GM12891 (cell line): ENCODE measurements at regions not wholly inside any gene's neighbourhood (a gene's known extent, or its start where the extent isn't known, plus 50 kb on each side); places are given as distances from the start of the nearest gene placed in this dataset.

Experiments used
- DNase-seq: peaks from one replicate; pipeline ENCODE4 v3.0.0; 2011; ENCODE audit warnings: low spot score; ENCODE audit not compliant: insufficient read length
- FAIRE-seq: peaks from 2 replicates; lab custom pipeline; 2011; peaks lifted over from hg19 to GRCh38; lab: Jason Lieb, UNC
- PAX5 ChIP-seq: IDR thresholded peaks from 2 replicates; pipeline ENCODE4 v1.6.1; 2011; ENCODE audit warnings: low read length, moderate library complexity, mild to moderate bottlenecking; ENCODE audit not compliant: insufficient read depth, severe bottlenecking
- POLR2A ChIP-seq: IDR thresholded peaks from 2 replicates; pipeline ENCODE4 v1.6.1; 2011; ENCODE audit warnings: low read depth, low read length, control low read depth
- POLR2AphosphoS5 ChIP-seq: IDR thresholded peaks from 2 replicates; pipeline ENCODE4 v1.6.1; 2011; ENCODE audit warnings: low read depth, low read length, control low read depth
- POU2F2 ChIP-seq: IDR thresholded peaks from 2 replicates; pipeline ENCODE4 v1.6.1; 2011; ENCODE audit warnings: low read depth, mild to moderate bottlenecking, control low read depth, low read length, moderate library complexity
- SPI1 ChIP-seq: IDR thresholded peaks from 2 replicates; pipeline ENCODE4 v1.6.1; 2011; ENCODE audit warnings: low read depth, low read length, control low read depth
- TAF1 ChIP-seq: IDR thresholded peaks from 2 replicates; pipeline ENCODE4 v1.6.1; 2011; ENCODE audit warnings: low read depth, low read length, control low read depth

DNA sequence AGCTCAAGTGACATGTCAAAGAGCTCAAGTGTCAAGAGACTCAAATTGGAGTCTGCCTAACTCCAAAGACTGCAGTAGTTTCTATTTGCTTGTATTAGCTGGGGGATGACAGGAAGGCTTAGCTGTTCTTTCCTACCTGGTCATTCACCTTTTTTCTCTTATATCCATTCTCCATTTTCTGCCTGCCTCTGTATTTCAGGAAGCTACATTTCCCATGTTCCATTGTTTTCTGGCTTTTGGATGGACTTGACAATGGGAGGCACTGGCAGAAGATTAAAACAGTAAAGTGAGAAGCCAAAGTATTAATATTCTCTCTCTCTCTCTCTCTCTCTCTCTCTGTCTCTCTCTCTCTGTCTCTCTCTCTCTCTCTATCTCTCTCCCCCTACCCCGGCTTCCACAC, 135.7 kb upstream of the ADAMTS18 start:
- FAIRE-seq = no peak

DNA sequence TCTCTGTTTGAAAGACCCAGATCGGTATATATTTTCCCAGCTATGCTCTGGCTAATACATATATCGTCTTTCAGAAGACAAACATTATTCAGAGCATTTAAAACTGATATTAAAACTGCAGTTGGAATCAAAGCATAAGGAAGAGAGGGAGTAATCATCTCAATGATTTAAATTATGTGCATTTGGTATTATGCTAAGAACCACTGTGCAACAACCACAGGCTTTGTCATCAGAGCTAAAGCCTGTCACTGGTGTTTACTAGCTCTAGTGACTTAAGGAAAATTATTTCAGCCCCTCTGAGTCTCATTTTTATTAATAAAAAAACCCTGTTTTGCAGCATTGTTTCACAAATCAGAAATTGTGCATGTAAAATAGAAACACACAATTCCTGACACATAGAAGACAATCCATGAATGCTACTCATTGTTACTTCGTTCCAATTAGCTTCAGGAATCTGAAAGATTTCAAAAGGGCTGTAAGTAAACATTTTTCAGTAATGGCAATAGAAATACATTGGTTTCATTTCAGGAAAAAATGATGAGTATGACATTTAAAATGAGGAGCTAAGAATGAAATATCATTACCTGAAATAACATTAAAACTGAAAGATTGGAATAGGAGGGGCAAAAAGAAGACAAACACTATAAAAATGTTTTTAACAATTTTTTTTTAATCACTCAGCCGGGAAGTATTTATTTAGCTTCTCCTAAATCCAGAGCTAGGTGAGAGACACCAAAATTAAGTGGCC, 136.5 kb upstream of the ADAMTS18 start:
- no peak for DNase-seq
- TF ChIP-seq SPI1 (no peak), TAF1 (no peak), POLR2A (no peak), POU2F2 (no peak), POLR2AphosphoS5 (no peak), PAX5 (no peak)
- no peak for FAIRE-seq

More for the DNA sequence above, 135.7 kb upstream of the ADAMTS18 start:
- no peak for TF ChIP-seq POU2F2
- TF ChIP-seq TAF1 = no peak
- TF ChIP-seq PAX5 = no peak
- no peak for TF ChIP-seq POLR2A
- no peak for TF ChIP-seq SPI1
- TF ChIP-seq POLR2AphosphoS5 = no peak
- no peak for DNase-seq

DNA sequence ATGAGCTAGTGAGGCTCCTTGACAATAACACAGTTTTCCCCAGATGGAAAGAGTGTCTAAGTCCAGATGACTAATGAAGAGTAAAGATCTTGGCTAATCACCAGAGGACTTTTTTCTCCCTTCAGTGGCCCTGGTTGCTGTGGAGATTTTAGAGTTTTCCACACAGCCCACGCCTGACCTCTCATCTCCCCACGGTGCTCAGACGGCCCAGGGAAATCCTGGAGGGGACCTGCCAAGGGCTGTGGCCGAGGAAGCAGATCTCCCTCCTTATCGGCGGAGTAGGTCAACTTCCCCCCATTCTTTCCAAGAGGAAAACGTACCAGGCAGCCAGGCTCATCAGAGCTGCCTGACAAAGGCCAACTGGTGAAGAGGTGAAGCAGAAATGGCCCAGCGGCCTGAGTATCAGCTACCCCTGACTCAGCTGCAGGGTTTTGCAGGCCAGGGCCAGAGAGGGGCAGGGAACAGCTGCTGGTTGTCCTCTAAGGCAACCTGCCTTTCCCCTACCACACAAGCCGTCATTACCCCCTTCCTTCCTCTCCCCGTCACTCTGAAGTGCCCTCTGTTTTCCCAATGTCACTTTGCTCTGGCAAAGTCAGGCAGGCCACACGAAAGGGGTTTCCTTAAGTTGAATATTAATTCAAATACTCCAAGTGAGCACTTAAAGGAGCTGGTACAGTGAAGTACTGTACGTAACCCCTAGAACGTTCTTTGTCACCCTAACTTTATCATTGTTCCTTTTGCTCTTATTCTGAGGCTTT, 140.2 kb upstream of the ADAMTS18 start:
- FAIRE-seq (no peak), DNase-seq (no peak)

DNA sequence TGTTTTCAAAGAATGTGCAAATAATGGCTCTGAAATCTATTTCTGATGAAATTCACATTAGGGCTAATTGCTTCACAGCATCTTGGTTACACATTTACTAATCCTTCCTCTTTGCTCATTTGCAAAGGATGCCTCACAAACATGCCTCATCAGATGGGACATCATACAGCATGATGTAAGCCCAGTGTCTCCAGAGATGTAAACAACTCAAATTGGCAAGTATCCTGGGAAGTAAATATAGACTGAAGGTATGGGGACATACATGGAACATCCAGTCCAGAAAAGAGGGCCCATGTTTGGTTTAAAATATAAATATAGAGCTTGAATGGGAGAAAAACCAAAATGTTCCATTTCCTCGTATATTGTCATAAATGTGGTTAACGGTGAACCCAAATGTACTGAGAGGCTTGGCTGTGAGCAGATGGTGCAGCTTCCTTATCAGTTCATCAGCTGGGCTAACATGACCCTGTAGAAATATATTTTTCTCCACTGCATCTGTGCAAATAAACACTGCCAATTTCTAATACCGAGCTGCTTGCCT, 142.9 kb upstream of the NUDT7 start:
- no peak for FAIRE-seq
- no peak for TF ChIP-seq SPI1
- no peak for TF ChIP-seq TAF1
- TF ChIP-seq POLR2A = no peak
- no peak for DNase-seq

More for the DNA sequence above, 140.2 kb upstream of the ADAMTS18 start:
- TF ChIP-seq POLR2A (no peak), SPI1 (no peak), PAX5 (no peak), TAF1 (no peak), POLR2AphosphoS5 (no peak), POU2F2 (no peak)

DNA sequence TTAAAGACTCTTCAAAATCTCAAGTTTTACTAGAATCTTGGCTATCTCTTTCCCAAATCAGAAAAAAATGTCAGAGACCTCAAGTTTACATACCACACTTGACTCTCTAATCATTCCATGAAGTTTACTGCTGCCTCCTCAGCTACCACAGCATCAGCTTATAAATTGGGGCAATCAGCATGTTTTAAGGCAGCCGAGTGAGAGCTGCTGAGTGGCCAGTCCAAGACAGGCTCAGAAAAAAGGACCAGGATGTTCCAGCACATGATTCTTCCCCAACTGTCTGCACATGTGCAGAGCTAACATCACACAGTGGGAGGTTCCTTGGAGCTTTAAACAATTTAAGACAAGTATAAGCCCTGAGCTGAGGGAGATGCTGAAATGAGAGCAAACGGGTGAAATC, 140.6 kb upstream of the NUDT7 start:
- DNase-seq (no peak), FAIRE-seq (no peak)
- no peak for TF ChIP-seq POLR2A
- no peak for TF ChIP-seq POU2F2
- TF ChIP-seq TAF1 = no peak
- no peak for TF ChIP-seq SPI1
- TF ChIP-seq PAX5 = no peak
- TF ChIP-seq POLR2AphosphoS5 = no peak

DNA sequence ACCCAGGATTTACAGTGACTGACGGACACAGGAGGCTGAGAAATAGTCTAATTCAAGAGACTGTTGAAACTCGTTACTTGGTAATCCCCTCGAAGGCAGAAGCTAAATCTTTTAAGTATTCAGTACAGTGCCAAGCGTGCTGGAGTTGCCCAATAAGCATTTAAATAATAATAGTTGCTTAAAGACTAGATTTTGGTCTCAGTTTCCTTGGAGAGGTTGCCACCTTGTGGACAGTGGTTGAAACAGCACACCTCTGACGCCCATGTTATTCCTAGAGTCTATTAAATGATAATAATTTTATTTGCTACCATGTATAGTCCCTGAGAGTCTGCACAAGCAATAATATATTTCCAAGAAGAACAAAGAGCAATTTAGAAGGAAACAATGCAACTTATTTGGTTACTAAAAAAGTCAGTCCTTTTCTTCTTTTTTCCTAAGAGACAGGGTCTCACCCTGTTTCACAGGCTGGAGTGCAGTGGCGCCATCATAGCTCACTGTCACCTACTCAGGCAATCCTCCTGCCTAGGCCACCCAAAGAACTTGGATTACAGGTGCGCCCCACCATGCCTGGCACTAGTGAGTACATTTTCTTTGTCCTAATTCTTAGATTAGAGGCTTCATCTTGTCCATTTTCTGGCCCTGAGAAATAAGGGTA, 138.0 kb upstream of the NUDT7 start:
- DNase-seq (peak; percentile 30), FAIRE-seq (no peak)
- no peak for TF ChIP-seq SPI1
- no peak for TF ChIP-seq PAX5

- FAIRE-seq (no peak), DNase-seq (no peak)
- TF ChIP-seq TAF1 (no peak), SPI1 (no peak), POLR2A (no peak)
Measured at GRCh38 chr16:77585379-77586251, 136.7 kb upstream of the NUDT7 start.

- TF ChIP-seq PAX5 = no peak
- no peak for TF ChIP-seq POLR2A
- TF ChIP-seq POU2F2 = no peak
- TF ChIP-seq TAF1 = no peak
- no peak for TF ChIP-seq POLR2AphosphoS5
- no peak for TF ChIP-seq SPI1
- DNase-seq = no peak
- FAIRE-seq = no peak
Measured at GRCh38 chr16:77588389-77588788, 133.9 kb upstream of the NUDT7 start.
